ENCODE measurements at regions not wholly inside any gene's neighbourhood (a gene's known extent, or its start where the extent isn't known, plus 50 kb on each side); places are given as distances from the start of the nearest gene placed in this dataset.
"Not testable (repeated sequence)": the region's sequence is repeated elsewhere in the genome, so short reads cannot be mapped to it uniquely, and the experiment has no call there.

DNA sequence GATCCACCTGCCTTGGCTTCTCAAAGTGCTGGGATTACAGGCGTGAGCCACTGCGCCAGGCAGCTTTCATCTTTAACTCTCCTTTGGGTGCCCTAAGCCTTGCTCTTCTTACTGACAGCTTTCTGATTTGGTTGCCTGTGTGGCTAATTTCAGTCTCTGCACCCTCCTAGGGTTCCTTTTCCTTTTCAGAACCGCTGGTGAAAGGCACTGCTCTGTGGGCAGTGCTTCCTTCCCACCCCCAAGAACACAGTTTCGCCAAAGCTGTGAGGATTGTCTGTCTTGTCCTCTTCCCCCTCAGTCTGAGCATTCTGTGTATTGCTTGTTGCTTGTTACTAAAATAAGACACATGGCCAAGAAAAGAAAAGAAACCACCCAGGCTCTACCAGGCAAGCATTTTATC, 101.4 kb upstream of the FRMPD3 start:
- no peak overlapping the region for H3K4me3 ChIP-seq (ENCODE audit: low read depth, low read length)
- in situ Hi-C loops (cut with HindIII; ENCODE audit: low sequenced_read_pairs), result no loop called here
- TF ChIP-seq, protein P1, sequence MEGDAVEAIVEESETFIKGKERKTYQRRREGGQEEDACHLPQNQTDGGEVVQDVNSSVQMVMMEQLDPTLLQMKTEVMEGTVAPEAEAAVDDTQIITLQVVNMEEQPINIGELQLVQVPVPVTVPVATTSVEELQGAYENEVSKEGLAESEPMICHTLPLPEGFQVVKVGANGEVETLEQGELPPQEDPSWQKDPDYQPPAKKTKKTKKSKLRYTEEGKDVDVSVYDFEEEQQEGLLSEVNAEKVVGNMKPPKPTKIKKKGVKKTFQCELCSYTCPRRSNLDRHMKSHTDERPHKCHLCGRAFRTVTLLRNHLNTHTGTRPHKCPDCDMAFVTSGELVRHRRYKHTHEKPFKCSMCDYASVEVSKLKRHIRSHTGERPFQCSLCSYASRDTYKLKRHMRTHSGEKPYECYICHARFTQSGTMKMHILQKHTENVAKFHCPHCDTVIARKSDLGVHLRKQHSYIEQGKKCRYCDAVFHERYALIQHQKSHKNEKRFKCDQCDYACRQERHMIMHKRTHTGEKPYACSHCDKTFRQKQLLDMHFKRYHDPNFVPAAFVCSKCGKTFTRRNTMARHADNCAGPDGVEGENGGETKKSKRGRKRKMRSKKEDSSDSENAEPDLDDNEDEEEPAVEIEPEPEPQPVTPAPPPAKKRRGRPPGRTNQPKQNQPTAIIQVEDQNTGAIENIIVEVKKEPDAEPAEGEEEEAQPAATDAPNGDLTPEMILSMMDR (IDR thresholded peaks at IDR 0.05; ENCODE audit: low read depth, low read length, missing control alignments), result no peak
- DNase-seq (ENCODE audit: low read depth), result no peak

DNA sequence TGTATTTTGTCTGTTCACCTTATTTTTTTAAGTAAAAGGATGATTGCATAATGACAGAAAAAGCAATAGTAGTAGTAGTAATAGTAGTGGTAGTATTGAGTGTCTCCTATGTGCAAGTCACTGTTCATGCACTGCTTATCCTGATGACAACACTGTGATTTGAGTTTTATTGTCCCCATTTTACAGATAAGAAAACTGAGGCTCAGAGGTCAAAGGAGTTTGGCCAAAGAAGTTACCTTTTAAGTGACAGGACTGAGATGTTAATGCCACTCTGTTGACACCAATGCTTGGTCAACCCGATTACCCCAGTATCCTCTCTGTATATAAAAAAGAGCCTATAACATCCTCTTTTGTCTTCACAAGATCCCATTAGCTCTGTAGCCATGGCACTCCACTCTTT, 100.5 kb upstream of the FRMPD3 start:
- TF ChIP-seq, protein P1 (IDR thresholded peaks at IDR 0.05; ENCODE audit: low read depth, low read length, missing control alignments), result no peak
- in situ Hi-C loops (cut with HindIII; ENCODE audit: low sequenced_read_pairs), result no loop called here
- H3K4me3 ChIP-seq (ENCODE audit: low read depth, low read length), result no peak overlapping the region
- no peak for DNase-seq (ENCODE audit: low read depth)

- TF ChIP-seq, protein P1 (IDR thresholded peaks at IDR 0.05; ENCODE audit: low read depth, low read length, missing control alignments), result no peak
- in situ Hi-C loops (cut with HindIII; ENCODE audit: low sequenced_read_pairs), result no loop called here
- no peak for DNase-seq (ENCODE audit: low read depth)
- no peak overlapping the region for H3K4me3 ChIP-seq (ENCODE audit: low read depth, low read length)
Measured at GRCh38 chrX:107355533-107355932, 93.9 kb upstream of the FRMPD3 start.

GRCh38 chrX:107360788-107361360, 88.6 kb upstream of the FRMPD3 start:
- in situ Hi-C loops (cut with HindIII; ENCODE audit: low sequenced_read_pairs), result no loop called here
- TF ChIP-seq, protein P1 (IDR thresholded peaks at IDR 0.05; ENCODE audit: low read depth, low read length, missing control alignments), result no peak

GRCh38 chrX:107370185-107370584, 79.3 kb upstream of the FRMPD3 start:
- in situ Hi-C loops (cut with HindIII; ENCODE audit: low sequenced_read_pairs); DNase-seq (ENCODE audit: low read depth); H3K4me3 ChIP-seq (ENCODE audit: low read depth, low read length): not testable (repeated sequence)

More at GRCh38 chrX:107360788-107361360, 88.6 kb upstream of the FRMPD3 start:
- no peak for DNase-seq (ENCODE audit: low read depth)
- H3K4me3 ChIP-seq (ENCODE audit: low read depth, low read length), result no peak overlapping the region

- in situ Hi-C loops (cut with HindIII; ENCODE audit: low sequenced_read_pairs), result no loop called here
- no peak overlapping the region for H3K4me3 ChIP-seq (ENCODE audit: low read depth, low read length)
Measured at GRCh38 chrX:107374132-107374531, 75.3 kb upstream of the FRMPD3 start.

DNA sequence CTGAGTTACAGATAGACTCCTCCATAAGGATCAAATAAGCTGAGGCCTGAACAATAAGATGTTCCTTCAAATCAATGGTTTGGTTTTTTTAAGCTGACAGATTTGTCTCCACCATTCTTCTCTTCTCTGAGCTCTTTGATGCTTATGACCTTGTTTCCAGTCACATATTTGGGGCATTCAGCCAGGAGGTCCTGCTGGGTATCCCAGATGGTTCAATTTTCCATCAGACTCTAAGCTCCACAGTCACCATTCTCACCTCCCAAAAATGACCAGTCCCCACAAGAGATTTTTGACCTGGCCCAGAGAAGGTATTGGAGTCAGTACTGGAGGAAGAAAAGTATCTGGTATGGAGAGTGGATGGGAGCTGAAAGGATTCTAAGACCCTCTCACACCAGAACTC, 74.6 kb upstream of the FRMPD3 start:
- no peak overlapping the region for H3K4me3 ChIP-seq (ENCODE audit: low read depth, low read length)
- in situ Hi-C loops (cut with HindIII; ENCODE audit: low sequenced_read_pairs), result no loop called here
- TF ChIP-seq, protein P1 (IDR thresholded peaks at IDR 0.05; ENCODE audit: low read depth, low read length, missing control alignments), result no peak
- DNase-seq (ENCODE audit: low read depth), result no peak

More at GRCh38 chrX:107374132-107374531, 75.3 kb upstream of the FRMPD3 start:
- no peak for DNase-seq (ENCODE audit: low read depth)
- TF ChIP-seq, protein P1 (IDR thresholded peaks at IDR 0.05; ENCODE audit: low read depth, low read length, missing control alignments), result no peak

- in situ Hi-C loops (cut with HindIII; ENCODE audit: low sequenced_read_pairs); DNase-seq (ENCODE audit: low read depth); H3K4me3 ChIP-seq (ENCODE audit: low read depth, low read length): not testable (repeated sequence)
Measured at GRCh38 chrX:107376186-107376585, 73.3 kb upstream of the FRMPD3 start.
